HEK293 (cell line): ENCODE measurements at regions not wholly inside any gene's neighbourhood (a gene's known extent, or its start where the extent isn't known, plus 50 kb on each side); places are given as distances from the start of the nearest gene placed in this dataset.

ENCODE experiments used
- CTCF ChIA-PET: fragments of 350-600 bp; formaldehyde crosslinking; extraction: SDS; loops from one replicate; lab custom pipeline; 2021; ENCODE audit warnings: antibody characterized with exemption; lab: Yijun Ruan, JAX
- POLR2A ChIA-PET: fragments of 300-600 bp; formaldehyde crosslinking; extraction: SDS; loops from one replicate; lab custom pipeline; 2020; ENCODE audit warnings: antibody characterized with exemption, inconsistent platforms; lab: Yijun Ruan, JAX
- H3K27ac ChIP-seq: fragments of 200-500 bp; sonication (Bioruptor generic); 2 replicates; pipeline ENCODE4 v1.5.1; 2014; ENCODE audit warnings: low read depth, low read length, control low read depth, inconsistent platforms; ENCODE audit errors: extremely low read depth
- H3K36me3 ChIP-seq, 2 experiments: fragments of 200-500 bp in 1 of 2; sonication (Bioruptor generic) in 1 of 2; 1 replicate in 1 of 2; 2 replicates in 1 of 2; pipeline ENCODE4 v1.5.1; 2014 to 2017; ENCODE audit warnings: inconsistent platforms in 2 of 2, low read length in 2 of 2; ENCODE audit not compliant: control insufficient read depth in 2 of 2, insufficient read depth in 1 of 2
- H3K4me1 ChIP-seq: fragments of 200-500 bp; sonication (Bioruptor generic); 2 replicates; pipeline ENCODE4 v1.5.1; 2014; ENCODE audit warnings: mild to moderate bottlenecking, low read length, inconsistent platforms; ENCODE audit not compliant: control insufficient read depth, insufficient read depth
- H3K4me3 ChIP-seq: 2 replicates; pipeline ENCODE4 v1.5.1; 2011; ENCODE audit warnings: low read depth, mild to moderate bottlenecking, control low read depth, low read length, moderate library complexity
- H3K9me3 ChIP-seq: fragments of 200-500 bp; sonication (Bioruptor generic); 2 replicates; pipeline ENCODE4 v1.5.1; 2014; ENCODE audit warnings: low read depth, low read length, inconsistent platforms; ENCODE audit not compliant: control insufficient read depth, insufficient read depth
- GFI1B ChIP-seq: fragments of 450-650 bp; formaldehyde crosslinking; IDR thresholded peaks from 2 replicates; pipeline ENCODE4 v1.5.1; 2016; ENCODE audit warnings: missing biosample characterization, missing genetic modification characterization
- GLI4 ChIP-seq: fragments of 450-650 bp; formaldehyde crosslinking; IDR thresholded peaks from 2 replicates; pipeline ENCODE4 v1.5.1; 2016; ENCODE audit warnings: missing biosample characterization, missing genetic modification characterization
- GLIS2 ChIP-seq: fragments of 450-650 bp; formaldehyde crosslinking; IDR thresholded peaks from 2 replicates; pipeline ENCODE4 v1.5.1; 2016; ENCODE audit warnings: missing biosample characterization, missing genetic modification characterization
- HOXD13 ChIP-seq: sonication (generic); formaldehyde crosslinking; IDR thresholded peaks from 2 replicates; pipeline ENCODE4 v1.8.0; 2022; ENCODE audit warnings: missing genetic modification reagents, borderline replicate concordance
- SP7 ChIP-seq: fragments of 450-650 bp; formaldehyde crosslinking; IDR thresholded peaks from 2 replicates; pipeline ENCODE4 v1.5.1; 2016; ENCODE audit warnings: missing biosample characterization, missing genetic modification characterization
- ZBTB48 ChIP-seq: fragments of 450-650 bp; formaldehyde crosslinking; IDR thresholded peaks from 2 replicates; pipeline ENCODE4 v1.5.1; 2016; ENCODE audit warnings: missing biosample characterization, missing genetic modification characterization
- ZFHX2 ChIP-seq: fragments of 450-650 bp; formaldehyde crosslinking; conservative IDR thresholded peaks from 2 replicates; pipeline ENCODE4 v1.5.1; 2016; ENCODE audit warnings: missing biosample characterization, missing genetic modification characterization
- ZFP41 ChIP-seq: fragments of 450-650 bp; formaldehyde crosslinking; IDR thresholded peaks from 2 replicates; pipeline ENCODE4 v1.5.1; 2016; ENCODE audit warnings: missing biosample characterization, missing genetic modification characterization, borderline replicate concordance
- ZIC2 ChIP-seq: fragments of 450-650 bp; formaldehyde crosslinking; IDR thresholded peaks from 2 replicates; pipeline ENCODE4 v1.5.1; 2016; ENCODE audit warnings: missing biosample characterization, missing genetic modification characterization
- ZNF221 ChIP-seq: fragments of 450-650 bp; formaldehyde crosslinking; IDR thresholded peaks from 2 replicates; pipeline ENCODE4 v1.5.1; 2017; ENCODE audit warnings: missing biosample characterization, missing genetic modification characterization, borderline replicate concordance
- ZNF23 ChIP-seq: fragments of 450-650 bp; formaldehyde crosslinking; IDR thresholded peaks from 2 replicates; pipeline ENCODE4 v1.5.1; 2016; ENCODE audit warnings: missing biosample characterization, missing genetic modification characterization, borderline replicate concordance
- ZNF274 ChIP-seq, 2 experiments: fragments of 200-500 bp in 1 of 2; fragments of 450-650 bp in 1 of 2; sonication (Bioruptor generic) in 1 of 2; formaldehyde crosslinking in 1 of 2; IDR thresholded peaks; 2 replicates each; pipeline versions ENCODE4 v1.5.1 to v1.6.1; 2014 to 2016; ENCODE audit warnings: borderline replicate concordance in 1 of 2, inconsistent platforms in 1 of 2, low read length in 1 of 2, missing biosample characterization in 1 of 2, missing genetic modification characterization in 1 of 2
- ZNF311 ChIP-seq: fragments of 450-650 bp; formaldehyde crosslinking; IDR thresholded peaks from 2 replicates; pipeline ENCODE4 v1.5.1; 2017; ENCODE audit warnings: missing biosample characterization, missing genetic modification characterization, borderline replicate concordance
- ZNF341 ChIP-seq: fragments of 450-650 bp; formaldehyde crosslinking; IDR thresholded peaks from 2 replicates; pipeline ENCODE4; 2016; ENCODE audit warnings: low read depth, missing biosample characterization, missing genetic modification characterization
- ZNF354C ChIP-seq: fragments of 450-650 bp; formaldehyde crosslinking; IDR thresholded peaks from 2 replicates; pipeline ENCODE4 v1.5.1; 2016; ENCODE audit warnings: missing biosample characterization, missing genetic modification characterization, low read depth, borderline replicate concordance
- ZNF423 ChIP-seq: fragments of 450-650 bp; formaldehyde crosslinking; IDR thresholded peaks from 2 replicates; pipeline ENCODE4 v1.5.1; 2016; ENCODE audit warnings: missing biosample characterization, missing genetic modification characterization
- ZNF518A ChIP-seq: fragments of 450-650 bp; formaldehyde crosslinking; conservative IDR thresholded peaks from 2 replicates; pipeline ENCODE4 v1.5.1; 2016; ENCODE audit warnings: low read depth, missing biosample characterization, missing genetic modification characterization
- ZNF645 ChIP-seq: fragments of 450-650 bp; formaldehyde crosslinking; IDR thresholded peaks from 2 replicates; pipeline ENCODE4; 2016; ENCODE audit warnings: missing biosample characterization, missing genetic modification characterization
- ZNF701 ChIP-seq: fragments of 450-650 bp; formaldehyde crosslinking; IDR thresholded peaks from 2 replicates; pipeline ENCODE4 v1.5.1; 2016; ENCODE audit warnings: missing biosample characterization, missing genetic modification characterization
- ZNF747 ChIP-seq: fragments of 450-650 bp; formaldehyde crosslinking; IDR thresholded peaks from 2 replicates; pipeline ENCODE4 v1.5.1; 2016; ENCODE audit warnings: missing biosample characterization, missing genetic modification characterization
- TF ChIP-seq, protein P1 (sequence below): fragments of 450-650 bp; formaldehyde crosslinking; IDR thresholded peaks from 2 replicates; pipeline ENCODE4 v1.5.1; 2016; ENCODE audit warnings: missing biosample characterization, missing genetic modification characterization, low read depth

DNA sequence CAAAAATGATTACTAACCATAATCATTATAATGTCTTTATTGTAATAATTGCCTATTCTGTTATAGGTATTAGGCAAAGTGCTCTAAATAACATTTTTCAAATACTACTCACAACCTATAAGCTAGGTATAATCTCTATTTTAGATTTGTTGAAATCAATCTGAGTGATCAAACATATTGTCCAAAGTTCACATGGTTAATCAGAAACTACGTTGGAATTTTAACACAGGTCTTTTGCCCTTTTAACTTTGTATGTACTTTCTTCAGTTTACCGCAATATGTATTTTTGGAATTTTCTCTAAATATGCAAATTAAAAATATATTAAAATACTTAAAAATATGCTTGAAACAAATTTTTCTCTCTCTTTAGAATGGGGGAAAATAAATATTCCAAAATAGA lies 1563.2 kb downstream of the KCNT2 start:
- TF ChIP-seq ZFP41 (tag by site-specific recombination) = no peak
- no peaks in the 10 kb centered on the region for H3K36me3 ChIP-seq
- POLR2A ChIA-PET = no interaction called here
- H3K4me3 ChIP-seq = no peak overlapping the region
- H3K9me3 ChIP-seq = no peaks in the 10 kb centered on the region
- no peaks in the 10 kb centered on the region for H3K4me1 ChIP-seq
- CTCF ChIA-PET = no interaction called here
- no peak overlapping the region for H3K27ac ChIP-seq

DNA sequence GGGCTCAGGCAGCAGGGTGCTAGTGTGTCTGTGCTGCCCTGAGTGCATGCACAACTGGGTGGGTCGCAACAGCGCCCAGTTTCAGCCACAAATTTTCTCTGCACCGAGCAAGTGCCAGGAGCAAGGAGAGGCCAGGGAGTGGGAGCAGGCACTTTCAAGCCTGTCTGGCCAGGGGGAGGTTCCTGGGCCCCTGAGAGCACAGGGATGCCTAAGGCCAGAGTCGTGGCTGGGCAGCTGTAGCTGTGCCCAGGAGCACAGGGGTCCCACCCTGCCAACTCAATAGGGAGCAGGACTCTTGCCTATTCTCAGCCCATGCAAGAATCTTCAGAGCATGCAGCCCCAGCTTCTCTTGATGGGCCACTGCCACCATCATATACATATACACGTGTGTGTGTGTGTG lies 1577.4 kb downstream of the KCNT2 start:
- ChIA-PET CTCF (no interaction called here), POLR2A (no interaction called here)
- no peak overlapping the region for H3K27ac ChIP-seq
- TF ChIP-seq ZBTB48 (tag by site-specific recombination) = no peak
- H3K4me1 ChIP-seq = no peaks in the 10 kb centered on the region
- H3K36me3 ChIP-seq = no peaks in the 10 kb centered on the region
- no peak overlapping the region for H3K4me3 ChIP-seq
- H3K9me3 ChIP-seq = no peaks in the 10 kb centered on the region

GRCh38 chr1:195026792-195027191 lies 1581.4 kb downstream of the KCNT2 start:
- no peaks in the 10 kb centered on the region for H3K4me1 ChIP-seq
- TF ChIP-seq ZNF747 (tag by site-specific recombination) = no peak
- TF ChIP-seq GLIS2 = no peak
- no peak for TF ChIP-seq ZNF423 (tag by site-specific recombination)
- no peak for TF ChIP-seq HOXD13 (CRISPR knock-in tag)
- no peak for TF ChIP-seq ZNF701 (tag by site-specific recombination)
- no peak for TF ChIP-seq ZNF221 (tag by site-specific recombination)
- TF ChIP-seq ZFHX2 (tag by site-specific recombination) = no peak
- TF ChIP-seq ZNF311 (tag by site-specific recombination) = no peak
- no peak for TF ChIP-seq ZNF354C (tag by site-specific recombination)
- TF ChIP-seq ZNF645 (tag by site-specific recombination) = no peak
- H3K27ac ChIP-seq = no peak overlapping the region
- H3K36me3 ChIP-seq = no peaks in the 10 kb centered on the region
- H3K9me3 ChIP-seq = no peaks in the 10 kb centered on the region
- ChIA-PET CTCF (no interaction called here), POLR2A (no interaction called here)
- H3K4me3 ChIP-seq = no peak overlapping the region

GRCh38 chr1:195019385-195019784 lies 1588.9 kb downstream of the KCNT2 start:
- no peaks in the 10 kb centered on the region for H3K4me1 ChIP-seq
- CTCF ChIA-PET = no interaction called here
- TF ChIP-seq ZIC2 (tag by site-specific recombination) = no peak
- no peak for TF ChIP-seq SP7 (tag by site-specific recombination)
- TF ChIP-seq ZNF341 (tag by site-specific recombination) = no peak
- no peak for TF ChIP-seq ZNF518A
- no peak for TF ChIP-seq GLI4 (tag by site-specific recombination)
- TF ChIP-seq HOXD13 (CRISPR knock-in tag) = no peak
- no peak for TF ChIP-seq ZNF274 (IDR thresholded peaks at IDR 0.05; ENCODE audit: low read length)
- TF ChIP-seq ZNF274 (tag by site-specific recombination; IDR thresholded peaks at IDR 0.05; ENCODE audit: borderline replicate concordance) = no peak
- TF ChIP-seq ZNF23 = no peak
- TF ChIP-seq, protein P1, sequence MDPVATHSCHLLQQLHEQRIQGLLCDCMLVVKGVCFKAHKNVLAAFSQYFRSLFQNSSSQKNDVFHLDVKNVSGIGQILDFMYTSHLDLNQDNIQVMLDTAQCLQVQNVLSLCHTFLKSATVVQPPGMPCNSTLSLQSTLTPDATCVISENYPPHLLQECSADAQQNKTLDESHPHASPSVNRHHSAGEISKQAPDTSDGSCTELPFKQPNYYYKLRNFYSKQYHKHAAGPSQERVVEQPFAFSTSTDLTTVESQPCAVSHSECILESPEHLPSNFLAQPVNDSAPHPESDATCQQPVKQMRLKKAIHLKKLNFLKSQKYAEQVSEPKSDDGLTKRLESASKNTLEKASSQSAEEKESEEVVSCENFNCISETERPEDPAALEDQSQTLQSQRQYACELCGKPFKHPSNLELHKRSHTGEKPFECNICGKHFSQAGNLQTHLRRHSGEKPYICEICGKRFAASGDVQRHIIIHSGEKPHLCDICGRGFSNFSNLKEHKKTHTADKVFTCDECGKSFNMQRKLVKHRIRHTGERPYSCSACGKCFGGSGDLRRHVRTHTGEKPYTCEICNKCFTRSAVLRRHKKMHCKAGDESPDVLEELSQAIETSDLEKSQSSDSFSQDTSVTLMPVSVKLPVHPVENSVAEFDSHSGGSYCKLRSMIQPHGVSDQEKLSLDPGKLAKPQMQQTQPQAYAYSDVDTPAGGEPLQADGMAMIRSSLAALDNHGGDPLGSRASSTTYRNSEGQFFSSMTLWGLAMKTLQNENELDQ (tag by site-specific recombination) = no peak
- no peak for TF ChIP-seq GFI1B (tag by site-specific recombination)

More at GRCh38 chr1:195019385-195019784, 1588.9 kb downstream of the KCNT2 start:
- H3K27ac ChIP-seq = no peak overlapping the region
- POLR2A ChIA-PET = no interaction called here
- no peak overlapping the region for H3K4me3 ChIP-seq
- no peaks in the 10 kb centered on the region for H3K36me3 ChIP-seq
- no peaks in the 10 kb centered on the region for H3K9me3 ChIP-seq
